ENCODE measurements at regions not wholly inside any gene's neighbourhood (a gene's known extent, or its start where the extent isn't known, plus 50 kb on each side); places are given as distances from the start of the nearest gene placed in this dataset.

GRCh38 chr1:55412060-55412459, 196.9 kb upstream of the USP24 start:
- Mint-ChIP-seq H3K4me3 (no peak overlapping the region), H3K27ac (no peak overlapping the region), H3K4me1 (peaks cover 8% of the 10 kb centered on the region), H3K27me3 (ENCODE audit: low read depth) (no peaks in the 10 kb centered on the region; the same call in 1 of the 2 replicates), H3K9me3 (peaks cover 34% of the 10 kb centered on the region), H3K36me3 (peaks cover 10% of the 10 kb centered on the region)
- POLR2A ChIA-PET, result no interaction called here
- CTCF ChIA-PET, result no interaction called here
- no peak for TF ChIP-seq USF1 (CRISPR knock-in tag; IDR thresholded peaks at IDR 0.05)
- no peak for TF ChIP-seq ATF2 (CRISPR knock-in tag; IDR thresholded peaks at IDR 0.05; ENCODE audit: borderline replicate concordance, low read depth)
- no peak for TF ChIP-seq KAT7 (CRISPR knock-in tag; IDR thresholded peaks at IDR 0.05; ENCODE audit: borderline replicate concordance)
- TF ChIP-seq CDX4 (CRISPR knock-in tag; IDR thresholded peaks at IDR 0.05; ENCODE audit: borderline replicate concordance), result no peak
- no peak for TF ChIP-seq ZNF416 (CRISPR knock-in tag; IDR thresholded peaks at IDR 0.05)
- TF ChIP-seq FOXJ3 (CRISPR knock-in tag; IDR thresholded peaks at IDR 0.05; ENCODE audit: borderline replicate concordance), result no peak
- no peak for TF ChIP-seq PREB (CRISPR knock-in tag; IDR thresholded peaks at IDR 0.05; ENCODE audit: borderline replicate concordance)
- TF ChIP-seq NR2C2 (CRISPR knock-in tag; IDR thresholded peaks at IDR 0.05), result no peak
- no peak for TF ChIP-seq CREB1 (CRISPR knock-in tag; IDR thresholded peaks at IDR 0.05)
- no peak for TF ChIP-seq GTF2I (CRISPR knock-in tag; conservative IDR thresholded peaks at IDR 0.05)
- TF ChIP-seq FOXP4 (CRISPR knock-in tag; IDR thresholded peaks at IDR 0.05), result no peak
- TF ChIP-seq ATF1 (CRISPR knock-in tag; IDR thresholded peaks at IDR 0.05), result no peak
- no peak for TF ChIP-seq STAT6 (CRISPR knock-in tag; conservative IDR thresholded peaks at IDR 0.05; ENCODE audit: low read depth)
- TF ChIP-seq ZNF121 (CRISPR knock-in tag; IDR thresholded peaks at IDR 0.05), result no peak
- no peak for TF ChIP-seq MLX (CRISPR knock-in tag; IDR thresholded peaks at IDR 0.05)
- no peak for TF ChIP-seq RORB (CRISPR knock-in tag; IDR thresholded peaks at IDR 0.05)
- no peak for TF ChIP-seq GABPB1 (CRISPR knock-in tag; IDR thresholded peaks at IDR 0.05)
- no peak for DNase-seq (ENCODE audit: low spot score)
- ATAC-seq, result no peak
